HCT116 (cell line): ENCODE measurements at regions not wholly inside any gene's neighbourhood (a gene's known extent, or its start where the extent isn't known, plus 50 kb on each side); places are given as distances from the start of the nearest gene placed in this dataset.

Experiments
- ATAC-seq: fragments of 200-7000 bp; cut with Tn5 transposase; 2 replicates; pipeline ENCODE4 v1.9.1; 2020; ENCODE audit warnings: mild to moderate bottlenecking, moderate library complexity
- BruUV-seq: library from RNA; stranded (reverse); fragments of 400-500 nt; replicated peaks from 2 replicates; lab custom pipeline; 2021; lab: Mats Ljungman, UMichigan
- CTCF ChIA-PET: fragments of 300-600 bp; sonication (Branson Sonifier 250); formaldehyde crosslinking; loops from one replicate; lab custom pipeline; 2021; ENCODE audit warnings: antibody characterized with exemption; lab: Charles Lee
- POLR2A ChIA-PET: fragments of 300-600, 350-600 bp; sonication (Branson Sonifier 250); formaldehyde crosslinking; loops from one replicate; lab custom pipeline; 2021; ENCODE audit warnings: antibody characterized with exemption; lab: Charles Lee
- RAD21 ChIA-PET, 2 experiments: fragments of 300-600 bp; sonication (Branson Sonifier 250); formaldehyde crosslinking; loops; one replicate each; lab custom pipeline; 2023; ENCODE audit warnings: low total read pairs in 2 of 2; ENCODE audit not compliant: uncharacterized antibody in 2 of 2, unreplicated experiment in 2 of 2, low non-redundant PET in 1 of 2; lab: Charles Lee
- DNase-seq: peaks from one replicate; pipeline ENCODE4 v3.0.0-alpha.2; 2010; ENCODE audit warnings: low read depth, low spot score
- H2AFZ ChIP-seq: fragments of 200-600 bp; shearing (Covaris generic), sonication (generic); 2 replicates; pipeline ENCODE4 v1.6.1; 2017; ENCODE audit warnings: low read depth, mixed run types, mixed read lengths, antibody characterized with exemption, low read length; ENCODE audit not compliant: poor library complexity, severe bottlenecking
- H3K27ac ChIP-seq: 2 replicates; pipeline ENCODE4 v1.5.1; 2012; ENCODE audit warnings: low read depth, low read length
- H3K27me3 ChIP-seq: fragments of 200-600 bp; sonication (generic); 2 replicates; pipeline ENCODE4 v1.6.1; 2016; ENCODE audit warnings: mixed run types, low read length, mixed read lengths; ENCODE audit not compliant: insufficient read depth
- H3K36me3 ChIP-seq, 2 experiments: fragments of 200-500 bp in 1 of 2; fragments of 200-600 bp in 1 of 2; sonication (Bioruptor generic) in 1 of 2; sonication (generic) in 1 of 2; 2 replicates each; pipeline versions ENCODE4 v1.5.1 to v1.6.1; 2014 to 2016; ENCODE audit warnings: low read length in 2 of 2, inconsistent platforms in 1 of 2, mixed read lengths in 1 of 2, mixed run types in 1 of 2; ENCODE audit not compliant: insufficient read depth in 2 of 2, control insufficient read depth in 1 of 2
- H3K4me1 ChIP-seq, 2 experiments: fragments of 200-600 bp in 1 of 2; sonication (generic) in 1 of 2; 2 replicates each; pipeline versions ENCODE4 v1.5.1 to v1.6.1; 2012 to 2017; ENCODE audit warnings: low read length in 2 of 2, inconsistent platforms in 1 of 2, mild to moderate bottlenecking in 1 of 2, mixed read lengths in 1 of 2, mixed run types in 1 of 2, moderate library complexity in 1 of 2; ENCODE audit not compliant: insufficient read depth in 2 of 2, control insufficient read depth in 1 of 2
- H3K4me2 ChIP-seq: fragments of 200-600 bp; sonication (generic); 2 replicates; pipeline ENCODE4 v1.6.1; 2017; ENCODE audit warnings: mixed run types, low read length, mixed read lengths
- H3K4me3 ChIP-seq, 2 experiments: fragments of 200-600 bp in 1 of 2; sonication (generic) in 1 of 2; replicated peaks in 1 of 2; 2 replicates each; pipeline ENCODE4 v1.5.1; 2011 to 2016; ENCODE audit warnings: low read length in 2 of 2, control low read depth in 1 of 2, low read depth in 1 of 2, mild to moderate bottlenecking in 1 of 2, mixed read lengths in 1 of 2, mixed run types in 1 of 2
- H3K79me2 ChIP-seq: fragments of 200-600 bp; sonication (generic); 2 replicates; pipeline ENCODE4 v1.6.1; 2017; ENCODE audit warnings: mild to moderate bottlenecking, mixed run types, low read length, moderate library complexity, mixed read lengths; ENCODE audit not compliant: insufficient read depth
- H3K9ac ChIP-seq: fragments of 200-600 bp; sonication (generic); 2 replicates; pipeline ENCODE4 v1.6.1; 2016; ENCODE audit warnings: low read length, mixed read lengths
- H3K9me2 ChIP-seq: fragments of 200-600 bp; sonication (generic), shearing (Covaris generic); 2 replicates; pipeline ENCODE4 v1.6.1; 2017; ENCODE audit warnings: mixed run types, mild to moderate bottlenecking, moderate library complexity; ENCODE audit not compliant: insufficient read depth
- H3K9me3 ChIP-seq, 2 experiments: fragments of 200-500 bp in 1 of 2; fragments of 200-600 bp in 1 of 2; sonication (Bioruptor generic) in 1 of 2; sonication (generic) in 1 of 2; 2 replicates each; pipeline ENCODE4 v1.6.1; 2014 to 2017; ENCODE audit warnings: low read length in 2 of 2, mixed read lengths in 2 of 2, inconsistent platforms in 1 of 2, low read depth in 1 of 2, mild to moderate bottlenecking in 1 of 2, mixed run types in 1 of 2, moderate library complexity in 1 of 2; ENCODE audit not compliant: control insufficient read depth in 1 of 2, insufficient read depth in 1 of 2
- H4K20me1 ChIP-seq: fragments of 200-600 bp; sonication (generic), shearing (Covaris generic); 2 replicates; pipeline ENCODE4 v1.6.1; 2017; ENCODE audit warnings: mixed run types, mild to moderate bottlenecking, moderate library complexity; ENCODE audit not compliant: insufficient read depth
- CBX3 ChIP-seq: IDR thresholded peaks from 2 replicates; pipeline ENCODE4 v1.6.1; 2012; ENCODE audit warnings: low read depth
- ELF1 ChIP-seq: IDR thresholded peaks from 2 replicates; pipeline ENCODE4 v1.6.1; 2012; ENCODE audit warnings: low read depth, borderline replicate concordance
- FOSL1 ChIP-seq: IDR thresholded peaks from 2 replicates; pipeline ENCODE4 v1.6.1; 2012; ENCODE audit warnings: low read depth
- JUND ChIP-seq: IDR thresholded peaks from 2 replicates; pipeline ENCODE4 v1.6.1; 2012
- MAX ChIP-seq: IDR thresholded peaks from 2 replicates; pipeline ENCODE4 v1.6.1; 2012
- RAD21 ChIP-seq: IDR thresholded peaks from 2 replicates; pipeline ENCODE4 v1.6.1; 2012; ENCODE audit warnings: low read depth, mild to moderate bottlenecking
- REST ChIP-seq: IDR thresholded peaks from 2 replicates; pipeline ENCODE4 v1.6.1; 2012; ENCODE audit warnings: low read depth
- SIN3A ChIP-seq: IDR thresholded peaks from 2 replicates; pipeline ENCODE4 v1.6.1; 2012; ENCODE audit warnings: low read depth
- YY1 ChIP-seq: IDR thresholded peaks from 2 replicates; pipeline ENCODE4 v1.6.1; 2011; ENCODE audit warnings: low read length, low read depth, moderate library complexity, mild to moderate bottlenecking; ENCODE audit not compliant: insufficient replicate concordance; ENCODE audit errors: extremely low read depth
- ZBTB33 ChIP-seq: IDR thresholded peaks from 2 replicates; pipeline ENCODE4 v1.6.1; 2011; ENCODE audit warnings: mild to moderate bottlenecking, low read length, moderate library complexity; ENCODE audit not compliant: insufficient replicate concordance; ENCODE audit errors: extremely low read depth
- intact Hi-C: fragments of 100-400 bp; cut with micrococcal nuclease; formaldehyde crosslinking; loops from 2 replicates; pipeline ENCODE4 v1.10.0; 2022

- TF ChIP-seq REST (no peak), SIN3A (no peak), RAD21 (no peak), ELF1 (no peak)
These were observed 107.3 kb downstream of the LHX2 start (continued) for GRCh38 chr9:124118894-124119293.

- no peak for ATAC-seq
- no peak for DNase-seq
- Histone ChIP-seq H3K36me3 (no peaks in the 10 kb centered on the region), H3K79me2 (no peaks in the 10 kb centered on the region), H3K4me1 (peaks cover 0 to 3% of the 10 kb centered on the region in 2 experiments; a peak in 1 of 4 replicates), H2AFZ (no peak overlapping the region), H3K9me3 (no peaks in the 10 kb centered on the region; a peak in 1 of 4 replicates), H3K4me2 (no peak overlapping the region), H3K9ac (no peak overlapping the region), H4K20me1 (no peaks in the 10 kb centered on the region), H3K27me3 (no peaks in the 10 kb centered on the region), H3K4me3 (no peak overlapping the region), H3K27ac (no peak overlapping the region), H3K9me2 (no peaks in the 10 kb centered on the region)
- BruUV-seq: no TSS peak
- RAD21 ChIA-PET: no interaction called here
- intact Hi-C loops: loop anchor here (5.0 kb wide), 1 partner anchor 718 kb away; no protein-coding TSS in a partner anchor
- no peak for TF ChIP-seq YY1
- no peak for TF ChIP-seq MAX
- TF ChIP-seq ZBTB33: no peak
- no peak for TF ChIP-seq SIN3A
- no peak for TF ChIP-seq RAD21
- TF ChIP-seq FOSL1: no peak
- TF ChIP-seq CBX3: no peak
- TF ChIP-seq JUND: no peak
- CTCF ChIA-PET: no interaction called here
- POLR2A ChIA-PET: no interaction called here
These were observed 108.7 kb downstream of the LHX2 start for GRCh38 chr9:124120272-124120671.
